Erythroblast (primary cell): ENCODE measurements at regions not wholly inside any gene's neighbourhood (a gene's known extent, or its start where the extent isn't known, plus 50 kb on each side); places are given as distances from the start of the nearest gene placed in this dataset.

Experiments used
- GATA1 ChIP-seq: IDR thresholded peaks from 2 replicates; pipeline ENCODE4 v1.6.1; 2011; ENCODE audit warnings: low read depth, mild to moderate bottlenecking, control low read depth, low read length, moderate library complexity
- POLR2A ChIP-seq: IDR thresholded peaks from 2 replicates; pipeline ENCODE4 v1.6.1; 2011; ENCODE audit warnings: mild to moderate bottlenecking, low read length

GRCh38 chrX:34227804-34228203, 95.7 kb upstream of the FAM47A start:
- TF ChIP-seq POLR2A (no peak), GATA1 (no peak)
